ES-I3 (cell line): ENCODE measurements at regions not wholly inside any gene's neighbourhood (a gene's known extent, or its start where the extent isn't known, plus 50 kb on each side); places are given as distances from the start of the nearest gene placed in this dataset.

Source experiments
- H3K36me3 ChIP-seq: 2 replicates; pipeline ENCODE4 v1.6.1; 2013; ENCODE audit warnings: mild to moderate bottlenecking, low read length, control low read depth, moderate library complexity; ENCODE audit not compliant: insufficient read depth
- H3K4me1 ChIP-seq: 2 replicates; pipeline ENCODE4 v1.6.1; 2013; ENCODE audit warnings: mild to moderate bottlenecking, control low read depth, low read length; ENCODE audit not compliant: insufficient read depth
- H3K9ac ChIP-seq: 2 replicates; pipeline ENCODE4 v1.6.1; 2013; ENCODE audit warnings: low read depth, mild to moderate bottlenecking, low read length, moderate library complexity
- H3K9me3 ChIP-seq: 2 replicates; pipeline ENCODE4 v1.6.1; 2013; ENCODE audit warnings: mild to moderate bottlenecking, low read length, moderate library complexity; ENCODE audit not compliant: control insufficient read depth, insufficient read depth

DNA sequence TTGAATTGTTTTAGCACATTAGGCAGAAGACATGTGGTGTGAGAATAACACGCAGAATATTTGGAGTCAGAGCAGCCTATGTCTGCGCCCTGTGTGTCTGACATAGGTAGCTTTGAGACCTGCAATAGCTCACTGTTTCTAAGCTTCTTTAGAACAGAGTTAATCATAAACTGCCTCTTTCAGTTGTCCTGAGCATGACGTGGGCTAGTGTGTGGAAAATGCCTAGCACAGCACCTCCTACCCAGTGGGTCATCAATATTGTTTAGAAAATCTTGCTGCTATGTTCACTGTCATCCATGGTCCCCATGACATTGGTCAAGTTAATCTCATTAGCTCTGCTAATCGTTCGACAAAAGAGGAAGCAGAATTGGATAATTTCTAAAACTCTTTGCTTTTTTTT, 357.4 kb upstream of the SGCD start:
- no peak overlapping the region for H3K9ac ChIP-seq

DNA sequence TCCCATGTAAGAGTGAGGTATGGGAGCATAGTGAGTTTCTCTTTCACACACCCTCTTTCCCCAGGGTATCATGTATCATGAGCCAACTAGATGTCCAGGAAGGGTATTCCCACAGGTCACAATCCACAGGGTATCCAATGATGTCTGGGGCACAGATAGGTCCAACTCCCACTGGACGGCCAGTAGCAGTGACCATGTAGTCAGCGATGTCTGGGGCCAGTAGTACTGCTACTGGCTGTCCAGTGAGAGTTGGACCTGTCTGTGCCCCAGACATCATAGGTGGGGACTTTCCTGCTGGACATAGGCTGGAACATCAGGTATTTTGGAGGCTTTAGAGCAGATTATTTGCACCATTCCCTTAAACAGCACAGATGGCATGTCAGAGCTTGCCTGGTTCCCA, 352.6 kb upstream of the SGCD start:
- H3K36me3 ChIP-seq, result no peaks in the 10 kb centered on the region
- H3K9me3 ChIP-seq, result no peaks in the 10 kb centered on the region
- H3K4me1 ChIP-seq, result no peaks in the 10 kb centered on the region
- no peak overlapping the region for H3K9ac ChIP-seq

More for the DNA sequence above, 357.4 kb upstream of the SGCD start:
- H3K4me1 ChIP-seq, result no peaks in the 10 kb centered on the region
- H3K36me3 ChIP-seq, result no peaks in the 10 kb centered on the region
- no peaks in the 10 kb centered on the region; the same call in none of the 2 replicates for H3K9me3 ChIP-seq

DNA sequence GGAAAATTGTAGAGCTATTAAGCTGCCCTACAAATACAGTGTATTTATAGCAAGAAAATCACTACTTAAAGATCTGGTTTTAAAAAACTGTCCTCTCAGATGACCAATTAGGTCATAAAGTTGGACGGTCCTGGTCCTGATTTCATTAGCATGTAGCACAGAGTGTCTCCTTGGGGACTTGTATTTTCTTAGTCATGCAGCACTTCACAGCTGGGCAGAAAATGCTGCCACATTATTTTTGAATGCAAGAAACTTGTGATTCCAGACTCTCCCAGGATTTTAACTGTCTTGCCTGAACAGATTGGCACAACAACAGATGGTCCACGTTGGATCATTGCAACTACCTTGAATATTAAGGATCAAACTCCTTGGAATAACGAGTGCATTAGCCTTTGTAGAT, 348.1 kb upstream of the SGCD start:
- no peak overlapping the region for H3K9ac ChIP-seq

DNA sequence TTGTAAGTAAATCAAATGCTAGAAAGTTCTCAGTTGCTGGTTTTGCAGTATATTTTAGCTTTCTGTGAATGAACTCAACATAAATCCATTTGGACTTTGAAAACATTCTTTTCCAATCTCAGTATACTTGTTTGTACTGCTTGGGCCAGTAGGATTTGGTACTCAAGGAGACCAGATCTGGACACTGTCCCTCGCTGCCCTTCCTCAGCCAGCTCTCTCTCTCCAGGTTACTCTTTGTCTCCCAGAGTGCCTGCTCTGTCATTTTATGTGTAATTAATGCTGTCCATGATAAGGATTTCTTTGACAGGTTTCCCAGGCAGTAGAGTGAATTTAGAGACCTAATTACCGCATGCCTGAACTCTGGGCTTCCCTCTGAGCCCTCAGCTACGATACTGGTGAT, 344.6 kb upstream of the SGCD start:
- Histone ChIP-seq H3K9ac (no peak overlapping the region), H3K36me3 (no peaks in the 10 kb centered on the region), H3K4me1 (no peaks in the 10 kb centered on the region), H3K9me3 (no peaks in the 10 kb centered on the region)

More for the DNA sequence above, 348.1 kb upstream of the SGCD start:
- Histone ChIP-seq H3K4me1 (no peaks in the 10 kb centered on the region), H3K9me3 (no peaks in the 10 kb centered on the region), H3K36me3 (no peaks in the 10 kb centered on the region)

DNA sequence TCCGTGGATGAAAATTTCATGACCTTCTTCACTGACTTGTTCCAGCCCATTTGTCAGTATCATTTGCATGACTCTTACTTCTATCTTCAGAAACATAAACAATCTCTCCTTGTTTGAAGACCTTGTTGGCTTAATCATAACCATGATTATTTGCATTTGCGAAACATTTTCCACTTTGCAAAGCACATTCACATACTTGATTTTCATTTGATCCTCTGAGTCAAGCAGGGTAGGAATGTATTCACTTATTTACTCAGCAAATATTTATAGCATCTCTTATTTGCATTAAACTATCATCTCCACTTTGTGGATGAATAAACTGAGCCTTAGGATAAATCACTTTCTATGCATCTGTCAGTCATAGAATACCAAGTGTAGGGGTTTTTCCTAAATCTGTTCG, 343.0 kb upstream of the SGCD start:
- Histone ChIP-seq H3K9me3 (no peaks in the 10 kb centered on the region), H3K9ac (no peak overlapping the region), H3K4me1 (no peaks in the 10 kb centered on the region), H3K36me3 (no peaks in the 10 kb centered on the region)

DNA sequence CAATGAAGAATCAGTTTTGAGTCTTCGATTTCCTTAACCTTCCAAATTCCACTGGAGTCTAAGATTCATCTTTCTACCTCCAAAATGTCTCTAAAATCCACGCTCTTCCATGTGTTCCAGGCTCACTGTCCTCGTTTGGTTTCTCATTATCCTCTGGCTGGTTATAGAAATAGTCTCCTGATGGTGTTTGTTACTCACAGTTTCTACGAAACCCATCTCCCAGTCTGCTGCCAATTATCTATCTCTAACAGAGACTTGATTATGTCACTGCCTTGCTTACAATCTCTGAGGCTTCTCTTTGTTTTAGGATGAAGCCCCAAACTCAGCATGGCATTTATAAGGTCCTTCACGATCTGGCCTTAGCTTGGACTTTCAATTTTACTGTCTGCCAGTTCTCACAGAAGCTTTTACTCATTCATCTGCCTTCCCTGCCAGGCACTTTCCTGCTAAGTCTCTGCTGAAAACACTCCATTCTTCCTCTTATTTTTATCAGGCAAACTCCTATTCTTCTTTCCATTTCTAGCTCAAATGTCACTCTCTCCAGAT, 339.6 kb upstream of the SGCD start:
- Histone ChIP-seq H3K4me1 (no peaks in the 10 kb centered on the region), H3K9me3 (no peaks in the 10 kb centered on the region), H3K9ac (no peak overlapping the region), H3K36me3 (no peaks in the 10 kb centered on the region)

DNA sequence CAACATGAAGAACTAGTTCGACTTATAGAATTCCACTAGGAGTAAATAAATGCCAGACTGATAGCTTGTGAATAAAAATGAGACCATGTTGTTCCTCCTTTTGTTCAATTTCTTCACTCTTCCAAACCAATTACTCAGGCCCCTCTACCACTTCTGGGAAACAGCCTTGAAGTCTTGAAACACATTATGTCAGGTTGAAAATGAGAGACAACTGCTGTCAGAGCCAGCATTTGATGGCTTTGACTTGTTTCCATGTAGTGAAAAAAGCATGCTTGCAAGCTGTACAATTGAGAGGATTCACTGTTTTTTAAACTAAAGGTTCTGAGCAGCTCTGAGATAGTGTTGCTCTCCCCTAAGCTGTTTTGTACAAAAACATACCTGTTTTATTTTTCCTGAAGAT, 337.1 kb upstream of the SGCD start:
- Histone ChIP-seq H3K4me1 (no peaks in the 10 kb centered on the region), H3K9ac (no peak overlapping the region), H3K36me3 (no peaks in the 10 kb centered on the region), H3K9me3 (no peaks in the 10 kb centered on the region)

DNA sequence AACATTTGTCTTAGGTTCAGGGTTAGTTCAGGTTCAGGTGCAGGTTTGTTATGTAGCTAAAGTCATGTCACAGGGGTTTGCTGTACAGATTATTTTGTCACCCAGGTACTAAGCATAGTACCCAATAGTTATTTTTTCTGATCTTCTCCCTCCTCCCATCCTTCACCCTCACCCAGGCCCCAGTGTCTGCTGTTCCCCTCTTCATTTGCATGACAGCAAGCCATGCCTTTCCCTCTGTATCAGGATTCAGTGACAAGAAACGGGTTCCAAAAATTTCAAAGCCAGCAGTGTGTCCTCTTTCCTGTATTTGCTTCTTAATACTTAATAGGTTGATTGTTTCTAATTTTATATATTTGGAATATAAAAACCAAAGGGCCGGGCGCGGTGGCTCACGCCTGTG, 330.8 kb upstream of the SGCD start:
- no peak overlapping the region for H3K9ac ChIP-seq
- H3K9me3 ChIP-seq, result no peaks in the 10 kb centered on the region

DNA sequence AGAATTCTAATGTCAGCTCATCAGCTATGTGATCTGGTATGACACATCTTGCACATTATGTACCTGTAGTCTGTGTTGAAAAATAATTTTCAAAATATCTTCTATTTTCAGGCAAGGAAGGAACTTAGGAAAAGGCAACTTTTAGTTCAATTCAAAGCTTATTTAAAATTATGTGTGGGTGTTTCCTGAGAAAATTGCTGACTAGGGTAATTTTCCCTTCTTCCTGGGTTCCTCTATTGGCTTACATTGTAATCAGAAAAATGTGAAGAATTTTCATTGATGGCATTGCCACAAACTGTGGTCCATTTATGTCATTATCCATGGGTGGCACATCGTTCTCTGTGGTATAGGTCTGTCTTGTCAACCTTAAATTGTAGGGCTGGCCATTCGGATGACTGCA, 328.7 kb upstream of the SGCD start:
- H3K4me1 ChIP-seq, result no peaks in the 10 kb centered on the region
- no peak overlapping the region for H3K9ac ChIP-seq
- no peaks in the 10 kb centered on the region for H3K9me3 ChIP-seq
- no peaks in the 10 kb centered on the region for H3K36me3 ChIP-seq

More for the DNA sequence above, 330.8 kb upstream of the SGCD start:
- no peaks in the 10 kb centered on the region for H3K36me3 ChIP-seq
- H3K4me1 ChIP-seq, result no peaks in the 10 kb centered on the region

DNA sequence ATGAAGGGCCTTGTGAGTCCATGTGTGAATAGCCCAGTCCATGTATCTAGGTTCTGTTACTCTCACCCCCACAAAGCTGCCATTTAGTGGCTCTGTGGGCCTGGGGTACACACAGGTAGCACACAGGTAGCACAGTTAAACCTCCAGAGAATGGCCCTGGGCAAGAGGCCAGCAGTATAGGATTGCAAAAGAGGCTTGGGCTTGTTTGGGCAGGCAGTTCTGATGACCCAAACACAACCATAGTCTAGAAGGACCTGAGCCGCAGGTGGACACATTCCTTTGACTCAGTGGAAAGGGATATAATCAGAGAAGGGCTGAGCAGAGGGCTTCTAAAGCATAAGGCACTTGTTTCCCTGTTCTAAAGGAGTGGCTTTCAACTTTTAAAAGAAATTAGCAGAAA, 326.8 kb upstream of the SGCD start:
- Histone ChIP-seq H3K36me3 (no peaks in the 10 kb centered on the region), H3K9ac (no peak overlapping the region), H3K9me3 (no peaks in the 10 kb centered on the region), H3K4me1 (no peaks in the 10 kb centered on the region)

DNA sequence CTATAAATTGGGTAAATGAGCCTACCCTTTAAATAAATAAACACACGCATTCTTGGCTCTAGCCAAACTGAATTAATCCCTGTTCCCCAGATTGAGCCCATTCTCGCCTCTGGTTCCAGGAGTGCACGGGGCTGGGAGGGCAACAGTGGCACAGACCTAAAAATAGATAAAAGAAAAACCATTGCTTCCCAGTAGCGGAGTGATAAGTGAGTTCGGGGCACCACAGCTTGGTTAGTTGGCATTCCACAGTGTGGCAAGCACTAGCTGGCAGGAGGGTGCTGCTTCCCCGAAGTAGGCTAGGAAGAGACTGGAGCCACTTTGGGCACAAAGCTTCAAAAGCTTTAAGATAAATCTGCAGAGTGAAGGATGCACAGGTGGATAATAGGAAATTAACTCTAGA, 322.2 kb upstream of the SGCD start:
- Histone ChIP-seq H3K9me3 (no peaks in the 10 kb centered on the region), H3K9ac (no peak overlapping the region), H3K4me1 (no peaks in the 10 kb centered on the region), H3K36me3 (no peaks in the 10 kb centered on the region)

DNA sequence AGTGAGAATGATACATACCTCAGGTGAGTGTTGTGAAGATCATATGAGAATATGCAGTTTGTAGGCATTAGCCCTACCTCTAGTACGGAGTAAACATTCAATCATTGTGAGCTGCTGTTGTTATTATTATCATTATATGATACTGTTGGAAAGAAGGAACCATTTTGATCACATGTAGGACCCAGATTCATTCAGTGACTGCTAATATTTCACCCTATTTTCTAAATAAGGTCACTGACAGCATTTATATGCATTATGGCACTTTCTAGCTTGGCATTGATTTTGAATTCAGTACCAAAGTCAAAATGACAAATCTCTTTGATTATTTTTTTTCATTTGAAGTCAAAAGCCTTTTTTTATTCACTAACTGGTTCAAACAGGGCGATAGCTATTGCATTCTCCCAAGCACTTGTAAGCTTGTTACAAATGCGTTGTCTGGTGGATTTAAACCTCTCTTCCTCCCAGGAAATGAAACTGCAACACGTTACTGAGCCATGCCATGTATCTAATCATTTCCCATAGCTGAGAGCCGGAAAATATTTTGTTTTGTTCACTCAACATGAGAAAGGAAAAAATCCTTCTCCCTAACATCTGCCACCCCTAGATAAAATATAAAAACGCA, 320.8 kb upstream of the SGCD start:
- Histone ChIP-seq H3K4me1 (no peaks in the 10 kb centered on the region), H3K36me3 (no peaks in the 10 kb centered on the region), H3K9me3 (no peaks in the 10 kb centered on the region), H3K9ac (no peak overlapping the region)

DNA sequence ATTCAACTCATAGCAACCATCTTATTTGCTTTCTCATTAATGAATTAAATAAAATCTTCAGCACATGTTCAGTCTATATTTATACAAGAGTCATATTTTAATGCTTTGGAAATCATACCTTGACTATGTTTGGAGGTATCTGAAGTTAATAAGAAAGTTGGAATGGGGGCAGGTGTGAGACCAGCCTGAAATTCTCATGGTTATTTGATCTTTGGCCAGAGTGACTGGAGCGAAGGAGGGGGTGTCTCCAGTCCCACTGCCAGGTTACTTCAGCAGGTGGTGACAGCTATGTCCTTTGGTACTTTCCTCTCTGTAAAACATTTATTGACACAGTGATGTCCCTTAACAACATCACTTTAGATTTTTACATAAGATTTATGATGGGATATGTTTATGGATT, 318.1 kb upstream of the SGCD start:
- Histone ChIP-seq H3K9ac (no peak overlapping the region), H3K9me3 (no peaks in the 10 kb centered on the region), H3K4me1 (no peaks in the 10 kb centered on the region), H3K36me3 (no peaks in the 10 kb centered on the region)

DNA sequence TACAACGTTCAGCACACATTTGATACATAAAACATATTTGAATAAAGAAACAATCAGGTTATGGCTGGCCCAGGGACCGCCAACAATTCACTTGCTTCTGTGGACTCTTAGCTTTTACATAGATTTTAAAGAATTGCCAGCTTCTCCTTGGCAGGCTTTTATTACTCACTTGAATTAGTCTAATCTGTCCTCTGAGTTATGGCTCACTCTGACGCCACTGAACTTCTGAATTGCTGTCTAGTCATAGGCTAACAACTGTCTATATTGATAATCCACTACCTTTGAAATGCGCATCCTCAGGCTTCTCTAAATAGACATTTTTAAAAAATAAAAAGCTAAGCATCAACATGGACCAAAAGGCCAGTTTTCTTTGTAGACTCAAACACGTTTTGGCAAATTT, 317.4 kb upstream of the SGCD start:
- no peak overlapping the region for H3K9ac ChIP-seq

DNA sequence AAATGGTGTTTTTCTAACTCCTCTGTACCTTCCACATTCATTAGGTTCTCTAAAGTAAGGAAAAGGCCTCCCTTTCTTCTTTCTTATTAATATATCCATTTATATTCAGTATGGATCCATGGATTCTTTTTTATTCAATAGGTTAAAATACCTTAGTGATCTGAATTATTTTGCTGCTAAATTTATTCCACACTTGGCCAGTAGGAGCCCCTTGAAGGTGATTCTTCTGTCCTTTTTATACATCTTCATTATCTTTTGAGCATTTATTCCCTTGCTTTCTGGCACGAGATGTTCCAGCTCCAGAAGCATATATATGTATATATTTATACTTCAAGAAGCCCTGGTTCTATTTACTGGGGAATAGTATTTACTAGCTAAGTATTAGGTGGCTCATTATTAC, 311.8 kb upstream of the SGCD start:
- no peaks in the 10 kb centered on the region; the same call in 1 of the 2 replicates for H3K36me3 ChIP-seq
- no peaks in the 10 kb centered on the region for H3K9me3 ChIP-seq
- no peaks in the 10 kb centered on the region for H3K4me1 ChIP-seq
- no peak overlapping the region for H3K9ac ChIP-seq

More for the DNA sequence above, 317.4 kb upstream of the SGCD start:
- Histone ChIP-seq H3K4me1 (no peaks in the 10 kb centered on the region), H3K9me3 (no peaks in the 10 kb centered on the region), H3K36me3 (no peaks in the 10 kb centered on the region)
